A673 (cell line): ENCODE measurements at regions not wholly inside any gene's neighbourhood (a gene's known extent, or its start where the extent isn't known, plus 50 kb on each side); places are given as distances from the start of the nearest gene placed in this dataset.

ENCODE experiments used
- CTCF ChIP-seq: fragments of 300-800, 200-600 bp; sonication (generic); conservative IDR thresholded peaks from 2 replicates; pipeline ENCODE4 v1.5.1; 2017; ENCODE audit warnings: low read depth, mild to moderate bottlenecking, antibody characterized with exemption, low read length, moderate library complexity, mixed read lengths
- EZH2 ChIP-seq: fragments of 200-600 bp; sonication (generic); IDR thresholded peaks from 2 replicates; pipeline ENCODE4 v1.6.1; 2017; ENCODE audit warnings: borderline replicate concordance, low read depth, mild to moderate bottlenecking, mixed read lengths, antibody characterized with exemption, low read length; ENCODE audit not compliant: poor library complexity, severe bottlenecking

DNA sequence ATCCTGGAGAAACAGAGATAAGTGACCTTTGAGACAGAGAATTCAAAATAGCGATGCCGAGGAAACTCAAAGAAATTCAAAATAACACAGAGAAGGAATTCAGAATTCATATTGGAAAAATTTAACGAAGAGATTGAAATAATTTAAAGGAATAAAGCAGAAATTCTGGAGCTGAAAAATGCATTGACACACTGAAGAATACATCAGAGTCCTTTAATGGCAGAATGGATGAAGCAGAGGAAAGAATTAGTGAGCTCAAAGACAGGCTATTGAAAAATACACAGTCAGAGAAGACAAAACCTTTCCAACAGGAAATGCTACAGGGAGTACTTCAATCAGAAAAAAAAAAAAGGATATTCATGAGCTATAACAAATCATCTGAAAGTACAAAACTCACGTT, 185.8 kb downstream of the PARM1 start:
- no peak for TF ChIP-seq CTCF
- TF ChIP-seq EZH2: no peak
